IMR-90 (cell line): ENCODE measurements at regions not wholly inside any gene's neighbourhood (a gene's known extent, or its start where the extent isn't known, plus 50 kb on each side); places are given as distances from the start of the nearest gene placed in this dataset.

Experiments
- BHLHE40 ChIP-seq: fragments of 150-350 bp; IDR thresholded peaks from 2 replicates; pipeline ENCODE4 v1.6.1; 2016; ENCODE audit warnings: mild to moderate bottlenecking, low read depth, low read length
- CEBPB ChIP-seq: IDR thresholded peaks from 2 replicates; pipeline ENCODE4 v1.6.1; 2012; ENCODE audit warnings: low read depth, low read length, improper control_type of control experiment
- CTCF ChIP-seq: conservative IDR thresholded peaks from 2 replicates; pipeline ENCODE4 v1.5.1; 2012; ENCODE audit warnings: mild to moderate bottlenecking, low read depth, low read length, improper control_type of control experiment
- MAFK ChIP-seq: IDR thresholded peaks from 2 replicates; pipeline ENCODE4 v1.6.1; 2012; ENCODE audit warnings: low read depth, low read length, improper control_type of control experiment
- POLR2A ChIP-seq: IDR thresholded peaks from 2 replicates; pipeline ENCODE4 v1.6.1; 2012; ENCODE audit warnings: mild to moderate bottlenecking, low read depth, low read length
- RAD21 ChIP-seq: IDR thresholded peaks from 2 replicates; pipeline ENCODE4 v1.6.1; 2012; ENCODE audit warnings: low read length, improper control_type of control experiment
- RCOR1 ChIP-seq: IDR thresholded peaks from 2 replicates; pipeline ENCODE4 v1.6.1; 2012; ENCODE audit warnings: mild to moderate bottlenecking, low read length, improper control_type of control experiment; ENCODE audit not compliant: insufficient replicate concordance
- RFX5 ChIP-seq: IDR thresholded peaks from 2 replicates; pipeline ENCODE4 v1.8.0; 2012; ENCODE audit warnings: low read depth, mild to moderate bottlenecking, low read length, moderate library complexity

GRCh38 chr2:8101614-8102277 is 580.1 kb upstream of the ID2 start:
- no peak for TF ChIP-seq RCOR1
- no peak for TF ChIP-seq CTCF
- TF ChIP-seq MAFK = no peak
- TF ChIP-seq POLR2A = no peak
- no peak for TF ChIP-seq RFX5
- TF ChIP-seq CEBPB = no peak
- no peak for TF ChIP-seq RAD21
- TF ChIP-seq BHLHE40 = no peak
